Gastroesophageal sphincter (tissue), 3 donors: ENCODE measurements at regions not wholly inside any gene's neighbourhood (a gene's known extent, or its start where the extent isn't known, plus 50 kb on each side); places are given as distances from the start of the nearest gene placed in this dataset.

Source experiments
- POLR2AphosphoS5 ChIP-seq: sonication (generic); formaldehyde crosslinking; IDR thresholded peaks from one replicate; pipeline ENCODE4 v1.6.1; 2017; ENCODE audit warnings: antibody characterized with exemption
- TF ChIP-seq, protein P1 (sequence below), 4 experiments: fragments of 200-600 bp in 2 of 4; fragments of 450-650 bp in 2 of 4; sonication (generic) in 1 of 4; IDR thresholded peaks; one replicate each; pipeline ENCODE4 v1.5.1; 2017 to 2019; ENCODE audit warnings: antibody characterized with exemption in 4 of 4, mild to moderate bottlenecking in 2 of 4, moderate library complexity in 2 of 4

- TF ChIP-seq, protein P1, sequence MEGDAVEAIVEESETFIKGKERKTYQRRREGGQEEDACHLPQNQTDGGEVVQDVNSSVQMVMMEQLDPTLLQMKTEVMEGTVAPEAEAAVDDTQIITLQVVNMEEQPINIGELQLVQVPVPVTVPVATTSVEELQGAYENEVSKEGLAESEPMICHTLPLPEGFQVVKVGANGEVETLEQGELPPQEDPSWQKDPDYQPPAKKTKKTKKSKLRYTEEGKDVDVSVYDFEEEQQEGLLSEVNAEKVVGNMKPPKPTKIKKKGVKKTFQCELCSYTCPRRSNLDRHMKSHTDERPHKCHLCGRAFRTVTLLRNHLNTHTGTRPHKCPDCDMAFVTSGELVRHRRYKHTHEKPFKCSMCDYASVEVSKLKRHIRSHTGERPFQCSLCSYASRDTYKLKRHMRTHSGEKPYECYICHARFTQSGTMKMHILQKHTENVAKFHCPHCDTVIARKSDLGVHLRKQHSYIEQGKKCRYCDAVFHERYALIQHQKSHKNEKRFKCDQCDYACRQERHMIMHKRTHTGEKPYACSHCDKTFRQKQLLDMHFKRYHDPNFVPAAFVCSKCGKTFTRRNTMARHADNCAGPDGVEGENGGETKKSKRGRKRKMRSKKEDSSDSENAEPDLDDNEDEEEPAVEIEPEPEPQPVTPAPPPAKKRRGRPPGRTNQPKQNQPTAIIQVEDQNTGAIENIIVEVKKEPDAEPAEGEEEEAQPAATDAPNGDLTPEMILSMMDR (IDR thresholded peaks at IDR 0.05) = no peak
- TF ChIP-seq POLR2AphosphoS5 = no peak
These were observed 130.7 kb downstream of the ZFP36L2 start for GRCh38 chr2:43095533-43096295.
